DOHH2 (cell line): ENCODE measurements at regions not wholly inside any gene's neighbourhood (a gene's known extent, or its start where the extent isn't known, plus 50 kb on each side); places are given as distances from the start of the nearest gene placed in this dataset.

Experiments
- EZH2phosphoT487 ChIP-seq: fragments of 200-600 bp; sonication (generic); IDR thresholded peaks from 2 replicates; pipeline ENCODE4 v1.6.1; 2017; ENCODE audit warnings: borderline replicate concordance, mild to moderate bottlenecking, antibody characterized with exemption, low read length, moderate library complexity, mixed read lengths
- TF ChIP-seq, protein P1 (sequence below): fragments of 200-600 bp; sonication (generic); IDR thresholded peaks from one replicate; pipeline ENCODE4 v1.5.1; 2014; ENCODE audit warnings: antibody characterized with exemption, mild to moderate bottlenecking, low read depth, low read length; ENCODE audit not compliant: poor library complexity, severe bottlenecking

GRCh38 chr3:103083848-103084631 lies 649.2 kb downstream of the ZPLD1 start:
- TF ChIP-seq, protein P1, sequence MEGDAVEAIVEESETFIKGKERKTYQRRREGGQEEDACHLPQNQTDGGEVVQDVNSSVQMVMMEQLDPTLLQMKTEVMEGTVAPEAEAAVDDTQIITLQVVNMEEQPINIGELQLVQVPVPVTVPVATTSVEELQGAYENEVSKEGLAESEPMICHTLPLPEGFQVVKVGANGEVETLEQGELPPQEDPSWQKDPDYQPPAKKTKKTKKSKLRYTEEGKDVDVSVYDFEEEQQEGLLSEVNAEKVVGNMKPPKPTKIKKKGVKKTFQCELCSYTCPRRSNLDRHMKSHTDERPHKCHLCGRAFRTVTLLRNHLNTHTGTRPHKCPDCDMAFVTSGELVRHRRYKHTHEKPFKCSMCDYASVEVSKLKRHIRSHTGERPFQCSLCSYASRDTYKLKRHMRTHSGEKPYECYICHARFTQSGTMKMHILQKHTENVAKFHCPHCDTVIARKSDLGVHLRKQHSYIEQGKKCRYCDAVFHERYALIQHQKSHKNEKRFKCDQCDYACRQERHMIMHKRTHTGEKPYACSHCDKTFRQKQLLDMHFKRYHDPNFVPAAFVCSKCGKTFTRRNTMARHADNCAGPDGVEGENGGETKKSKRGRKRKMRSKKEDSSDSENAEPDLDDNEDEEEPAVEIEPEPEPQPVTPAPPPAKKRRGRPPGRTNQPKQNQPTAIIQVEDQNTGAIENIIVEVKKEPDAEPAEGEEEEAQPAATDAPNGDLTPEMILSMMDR, result no peak
- TF ChIP-seq EZH2phosphoT487, result no peak
